Keratinocyte (primary cell): ENCODE measurements at regions not wholly inside any gene's neighbourhood (a gene's known extent, or its start where the extent isn't known, plus 50 kb on each side); places are given as distances from the start of the nearest gene placed in this dataset.

ENCODE experiments used
- CTCF ChIP-seq, 3 experiments: IDR thresholded peaks in 1 of 3; conservative IDR thresholded peaks in 1 of 3; optimal IDR thresholded peaks in 1 of 3; 2 replicates in 2 of 3; 3 replicates in 1 of 3; pipeline versions ENCODE3 to v1.5.1; 2011; ENCODE audit warnings: low read length in 3 of 3, mild to moderate bottlenecking in 3 of 3, moderate library complexity in 2 of 3, control low read depth in 1 of 3, inconsistent platforms in 1 of 3; ENCODE audit not compliant: insufficient read depth in 2 of 3; ENCODE audit errors: extremely low read depth in 1 of 3
- EZH2 ChIP-seq: IDR thresholded peaks from one replicate; pipeline ENCODE4 v1.6.1; 2012; ENCODE audit warnings: inconsistent platforms, mild to moderate bottlenecking, low read length, moderate library complexity

GRCh38 chr13:33624253-33624652, 193.7 kb upstream of the RFC3 start:
- TF ChIP-seq CTCF (optimal IDR thresholded peaks at IDR 0.05 in 1 of 3, IDR thresholded peaks at IDR 0.05 in 1 of 3, conservative IDR thresholded peaks at IDR 0.05 in 1 of 3; ENCODE audit: extremely low read depth in 1 of 3, insufficient read depth in 2 of 3, low read length in 3 of 3) (no peak), EZH2 (no peak)
